H1 (cell line): ENCODE measurements at regions not wholly inside any gene's neighbourhood (a gene's known extent, or its start where the extent isn't known, plus 50 kb on each side); places are given as distances from the start of the nearest gene placed in this dataset.

Source experiments
- ATF3 ChIP-seq: IDR thresholded peaks from 2 replicates; pipeline ENCODE4 v1.6.1; 2011; ENCODE audit warnings: low read depth, mild to moderate bottlenecking, low read length; ENCODE audit not compliant: insufficient read depth
- CTCF ChIP-seq, 3 experiments: IDR thresholded peaks; 1 replicate in 2 of 3; 2 replicates in 1 of 3; pipeline versions ENCODE4 v1.5.1 to v1.6.1; 2011; ENCODE audit warnings: low read length in 3 of 3, mild to moderate bottlenecking in 3 of 3, inconsistent platforms in 2 of 3, low read depth in 1 of 3, moderate library complexity in 1 of 3; ENCODE audit not compliant: insufficient read depth in 1 of 3; ENCODE audit errors: control extremely low read depth in 1 of 3
- EGR1 ChIP-seq: IDR thresholded peaks from 2 replicates; pipeline ENCODE4 v1.6.1; 2011; ENCODE audit warnings: low read depth, low read length, borderline replicate concordance
- EP300 ChIP-seq, 2 experiments: IDR thresholded peaks; 1 replicate in 1 of 2; 2 replicates in 1 of 2; pipeline ENCODE4 v1.6.1; 2011 to 2012; ENCODE audit warnings: low read depth in 2 of 2, low read length in 2 of 2, mild to moderate bottlenecking in 2 of 2, borderline replicate concordance in 1 of 2, inconsistent platforms in 1 of 2, moderate library complexity in 1 of 2
- KDM1A ChIP-seq: fragments of 200-600, 300-600 bp; sonication (generic); IDR thresholded peaks from 2 replicates; pipeline ENCODE4 v1.7.1; 2016; ENCODE audit warnings: mild to moderate bottlenecking, low read length, borderline replicate concordance
- KDM5A ChIP-seq: fragments of 200-600 bp; IDR thresholded peaks from 2 replicates; pipeline ENCODE4 v1.7.1; 2012; ENCODE audit warnings: mild to moderate bottlenecking, low read length, inconsistent platforms, mixed read lengths
- POLR2AphosphoS5 ChIP-seq: IDR thresholded peaks from 2 replicates; pipeline ENCODE4 v1.6.1; 2011; ENCODE audit warnings: low read depth, low read length
- RFX5 ChIP-seq: IDR thresholded peaks from 2 replicates; pipeline ENCODE4 v1.6.1; 2011; ENCODE audit warnings: low read depth, low read length, improper control_type of control experiment, borderline replicate concordance
- TBP ChIP-seq: IDR thresholded peaks from 2 replicates; pipeline ENCODE4 v1.6.1; 2011; ENCODE audit warnings: low read depth, low read length, improper control_type of control experiment
- USF2 ChIP-seq: IDR thresholded peaks from 2 replicates; pipeline ENCODE4 v1.6.1; 2011; ENCODE audit warnings: low read length, improper control_type of control experiment

GRCh38 chr7:80311313-80311712, 176.7 kb downstream of the GNAI1 start:
- TF ChIP-seq USF2 (no peak), EP300 (IDR thresholded peaks at IDR 0.05; ENCODE audit: borderline replicate concordance in 1 of 2, low read depth in 2 of 2, low read length in 2 of 2) (no peak), KDM5A (no peak), CTCF (IDR thresholded peaks at IDR 0.05; ENCODE audit: control extremely low read depth in 1 of 3, insufficient read depth in 1 of 3, low read depth in 1 of 3, low read length in 3 of 3) (no peak), TBP (no peak), POLR2AphosphoS5 (no peak), EGR1 (no peak), KDM1A (no peak), ATF3 (no peak), RFX5 (no peak)
